Neural cell (in vitro differentiated cells): ENCODE measurements at regions not wholly inside any gene's neighbourhood (a gene's known extent, or its start where the extent isn't known, plus 50 kb on each side); places are given as distances from the start of the nearest gene placed in this dataset.

Experiments
- H2AFZ ChIP-seq: fragments of 200-600, 300-800 bp; sonication (generic), shearing (Covaris generic); 2 replicates; pipeline ENCODE4 v1.6.0; 2014; ENCODE audit warnings: low read depth, mild to moderate bottlenecking, antibody characterized with exemption, low read length, moderate library complexity
- H3F3A ChIP-seq: fragments of 200-600 bp; shearing (Covaris generic); 2 replicates; pipeline ENCODE4 v1.6.1; 2016; ENCODE audit warnings: mild to moderate bottlenecking, moderate library complexity, mixed read lengths, antibody characterized with exemption, low read length; ENCODE audit not compliant: insufficient read depth, poor library complexity, severe bottlenecking
- H3K27ac ChIP-seq: fragments of 200-600, 300-800 bp; sonication (generic), shearing (Covaris generic); 2 replicates; pipeline ENCODE4 v1.5.1; 2014; ENCODE audit warnings: mild to moderate bottlenecking, low read length, moderate library complexity
- H3K27me3 ChIP-seq: fragments of 300-800, 200-600 bp; sonication (generic), shearing (Covaris generic); 2 replicates; pipeline ENCODE4 v1.6.0; 2014; ENCODE audit warnings: mild to moderate bottlenecking, low read depth, low read length, moderate library complexity; ENCODE audit not compliant: insufficient read depth
- H3K36me3 ChIP-seq: fragments of 300-800, 200-600 bp; sonication (generic), shearing (Covaris generic); 2 replicates; pipeline ENCODE4 v1.5.1; 2014; ENCODE audit warnings: mild to moderate bottlenecking, antibody characterized with exemption, low read length, moderate library complexity; ENCODE audit not compliant: insufficient read depth
- H3K4me2 ChIP-seq: fragments of 300-800, 200-600 bp; sonication (generic), shearing (Covaris generic); 2 replicates; pipeline ENCODE4 v1.6.0; 2014; ENCODE audit warnings: mild to moderate bottlenecking, low read length
- H3K4me3 ChIP-seq: fragments of 300-800, 200-600 bp; sonication (generic), shearing (Covaris generic); 2 replicates; pipeline ENCODE4 v1.5.1; 2014; ENCODE audit warnings: mild to moderate bottlenecking, low read length, moderate library complexity
- H3K79me2 ChIP-seq: fragments of 200-600 bp; shearing (Covaris generic); replicated peaks from 2 replicates; pipeline ENCODE4 v1.6.0; 2014; ENCODE audit warnings: mild to moderate bottlenecking, low read length, moderate library complexity; ENCODE audit not compliant: insufficient read depth
- H3K9ac ChIP-seq: fragments of 300-800, 200-600 bp; sonication (generic), shearing (Covaris generic); 2 replicates; pipeline ENCODE4 v1.6.1; 2016; ENCODE audit warnings: mild to moderate bottlenecking, low read length, mixed read lengths
- H3K9me2 ChIP-seq: fragments of 200-600 bp; shearing (Covaris generic); 2 replicates; pipeline ENCODE4 v1.6.1; 2016; ENCODE audit warnings: mild to moderate bottlenecking, low read length, mixed read lengths; ENCODE audit not compliant: insufficient read depth
- H3K9me3 ChIP-seq: fragments of 200-600, 300-800 bp; sonication (generic), shearing (Covaris generic); 2 replicates; pipeline ENCODE4 v1.6.1; 2016; ENCODE audit warnings: mild to moderate bottlenecking, mixed run types, low read length, moderate library complexity, mixed read lengths
- H4K20me1 ChIP-seq: fragments of 200-600 bp; shearing (Covaris generic); 2 replicates; pipeline ENCODE4 v1.6.1; 2016; ENCODE audit warnings: mild to moderate bottlenecking, mixed run types; ENCODE audit not compliant: insufficient read depth
- EP300 ChIP-seq: fragments of 450-650 bp; conservative IDR thresholded peaks from 2 replicates; pipeline ENCODE4 v1.6.1; 2014; ENCODE audit warnings: antibody characterized with exemption, mild to moderate bottlenecking, moderate library complexity; ENCODE audit not compliant: poor library complexity, severe bottlenecking
- EZH2 ChIP-seq: fragments of 200-600, 300-800 bp; shearing (Covaris generic), sonication (generic); IDR thresholded peaks from 2 replicates; pipeline ENCODE4 v1.6.1; 2014; ENCODE audit warnings: antibody characterized with exemption, low read length, borderline replicate concordance, mild to moderate bottlenecking; ENCODE audit not compliant: insufficient read depth, poor library complexity, severe bottlenecking
- MXI1 ChIP-seq: fragments of 450-650 bp; conservative IDR thresholded peaks from 2 replicates; pipeline ENCODE4 v1.6.1; 2014; ENCODE audit warnings: antibody characterized with exemption, mild to moderate bottlenecking; ENCODE audit not compliant: poor library complexity, severe bottlenecking
- POLR2AphosphoS5 ChIP-seq: IDR thresholded peaks from 2 replicates; pipeline ENCODE4 v1.6.1; 2012
- RAD21 ChIP-seq: fragments of 450-650 bp; conservative IDR thresholded peaks from 2 replicates; pipeline ENCODE4 v1.6.1; 2014; ENCODE audit warnings: antibody characterized with exemption, mild to moderate bottlenecking, moderate library complexity
- SMC3 ChIP-seq: fragments of 450-650 bp; conservative IDR thresholded peaks from 2 replicates; pipeline ENCODE4 v1.6.1; 2014; ENCODE audit warnings: antibody characterized with exemption, mild to moderate bottlenecking, moderate library complexity; ENCODE audit not compliant: poor library complexity
- TAF1 ChIP-seq: IDR thresholded peaks from 2 replicates; pipeline ENCODE4 v1.6.1; 2012; ENCODE audit warnings: low read depth
- TF ChIP-seq, protein P1 (sequence below): fragments of 450-650 bp; IDR thresholded peaks from 2 replicates; pipeline ENCODE4 v1.5.1; 2014; ENCODE audit warnings: antibody characterized with exemption, mild to moderate bottlenecking, moderate library complexity; ENCODE audit not compliant: poor library complexity, severe bottlenecking
- TF ChIP-seq, protein P2 (sequence below): IDR thresholded peaks from 2 replicates; pipeline ENCODE4 v1.6.1; 2012; ENCODE audit warnings: borderline replicate concordance

- no peak for TF ChIP-seq SMC3
- no peak for TF ChIP-seq MXI1
- TF ChIP-seq TAF1 = no peak
- TF ChIP-seq RAD21 = no peak
- TF ChIP-seq POLR2AphosphoS5 = no peak
- no peak for TF ChIP-seq EZH2
- TF ChIP-seq, protein P1, sequence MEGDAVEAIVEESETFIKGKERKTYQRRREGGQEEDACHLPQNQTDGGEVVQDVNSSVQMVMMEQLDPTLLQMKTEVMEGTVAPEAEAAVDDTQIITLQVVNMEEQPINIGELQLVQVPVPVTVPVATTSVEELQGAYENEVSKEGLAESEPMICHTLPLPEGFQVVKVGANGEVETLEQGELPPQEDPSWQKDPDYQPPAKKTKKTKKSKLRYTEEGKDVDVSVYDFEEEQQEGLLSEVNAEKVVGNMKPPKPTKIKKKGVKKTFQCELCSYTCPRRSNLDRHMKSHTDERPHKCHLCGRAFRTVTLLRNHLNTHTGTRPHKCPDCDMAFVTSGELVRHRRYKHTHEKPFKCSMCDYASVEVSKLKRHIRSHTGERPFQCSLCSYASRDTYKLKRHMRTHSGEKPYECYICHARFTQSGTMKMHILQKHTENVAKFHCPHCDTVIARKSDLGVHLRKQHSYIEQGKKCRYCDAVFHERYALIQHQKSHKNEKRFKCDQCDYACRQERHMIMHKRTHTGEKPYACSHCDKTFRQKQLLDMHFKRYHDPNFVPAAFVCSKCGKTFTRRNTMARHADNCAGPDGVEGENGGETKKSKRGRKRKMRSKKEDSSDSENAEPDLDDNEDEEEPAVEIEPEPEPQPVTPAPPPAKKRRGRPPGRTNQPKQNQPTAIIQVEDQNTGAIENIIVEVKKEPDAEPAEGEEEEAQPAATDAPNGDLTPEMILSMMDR = no peak
- TF ChIP-seq, protein P2, sequence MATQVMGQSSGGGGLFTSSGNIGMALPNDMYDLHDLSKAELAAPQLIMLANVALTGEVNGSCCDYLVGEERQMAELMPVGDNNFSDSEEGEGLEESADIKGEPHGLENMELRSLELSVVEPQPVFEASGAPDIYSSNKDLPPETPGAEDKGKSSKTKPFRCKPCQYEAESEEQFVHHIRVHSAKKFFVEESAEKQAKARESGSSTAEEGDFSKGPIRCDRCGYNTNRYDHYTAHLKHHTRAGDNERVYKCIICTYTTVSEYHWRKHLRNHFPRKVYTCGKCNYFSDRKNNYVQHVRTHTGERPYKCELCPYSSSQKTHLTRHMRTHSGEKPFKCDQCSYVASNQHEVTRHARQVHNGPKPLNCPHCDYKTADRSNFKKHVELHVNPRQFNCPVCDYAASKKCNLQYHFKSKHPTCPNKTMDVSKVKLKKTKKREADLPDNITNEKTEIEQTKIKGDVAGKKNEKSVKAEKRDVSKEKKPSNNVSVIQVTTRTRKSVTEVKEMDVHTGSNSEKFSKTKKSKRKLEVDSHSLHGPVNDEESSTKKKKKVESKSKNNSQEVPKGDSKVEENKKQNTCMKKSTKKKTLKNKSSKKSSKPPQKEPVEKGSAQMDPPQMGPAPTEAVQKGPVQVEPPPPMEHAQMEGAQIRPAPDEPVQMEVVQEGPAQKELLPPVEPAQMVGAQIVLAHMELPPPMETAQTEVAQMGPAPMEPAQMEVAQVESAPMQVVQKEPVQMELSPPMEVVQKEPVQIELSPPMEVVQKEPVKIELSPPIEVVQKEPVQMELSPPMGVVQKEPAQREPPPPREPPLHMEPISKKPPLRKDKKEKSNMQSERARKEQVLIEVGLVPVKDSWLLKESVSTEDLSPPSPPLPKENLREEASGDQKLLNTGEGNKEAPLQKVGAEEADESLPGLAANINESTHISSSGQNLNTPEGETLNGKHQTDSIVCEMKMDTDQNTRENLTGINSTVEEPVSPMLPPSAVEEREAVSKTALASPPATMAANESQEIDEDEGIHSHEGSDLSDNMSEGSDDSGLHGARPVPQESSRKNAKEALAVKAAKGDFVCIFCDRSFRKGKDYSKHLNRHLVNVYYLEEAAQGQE = no peak
- no peak for TF ChIP-seq EP300
- no peaks in the 10 kb centered on the region for H3K27me3 ChIP-seq
- no peak overlapping the region for H3K9ac ChIP-seq
- H4K20me1 ChIP-seq = no peaks in the 10 kb centered on the region
- no peaks in the 10 kb centered on the region for H3K9me3 ChIP-seq
- no peak overlapping the region for H2AFZ ChIP-seq
- no peaks in the 10 kb centered on the region for H3K79me2 ChIP-seq
- no peaks in the 10 kb centered on the region for H3K9me2 ChIP-seq
- H3K4me3 ChIP-seq = no peak overlapping the region
- no peak overlapping the region for H3K4me2 ChIP-seq
- H3K36me3 ChIP-seq = no peaks in the 10 kb centered on the region
- no peak overlapping the region for H3K27ac ChIP-seq
- H3F3A ChIP-seq = no peaks in the 10 kb centered on the region
Observed at GRCh38 chr7:34451183-34451582, 206.8 kb upstream of the NPSR1 start.

DNA sequence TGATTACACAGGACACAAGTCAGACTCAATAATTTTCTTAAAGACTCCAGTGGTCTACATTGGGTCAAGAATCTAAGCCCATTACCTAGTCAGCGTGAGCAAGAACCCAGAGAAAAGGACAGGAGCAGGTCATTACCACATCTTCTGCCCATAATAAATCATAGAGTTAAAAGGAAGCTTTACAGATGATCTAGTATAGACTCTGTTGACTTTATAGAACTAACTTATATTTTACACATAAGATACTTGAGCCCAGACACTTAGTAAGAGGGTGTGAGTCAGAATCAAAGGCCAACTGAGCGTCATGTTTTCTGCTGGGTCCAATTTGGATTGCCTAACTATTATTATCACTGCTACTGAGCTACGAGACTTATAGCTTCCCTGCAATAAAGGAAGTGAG is 206.1 kb upstream of the NPSR1 start:
- no peak overlapping the region for H3K4me2 ChIP-seq
- TF ChIP-seq TAF1 (no peak), RAD21 (no peak), SMC3 (no peak), POLR2AphosphoS5 (no peak), MXI1 (no peak), EZH2 (no peak), EP300 (no peak)
- TF ChIP-seq, protein P1 = no peak
- TF ChIP-seq, protein P2 = no peak
- no peaks in the 10 kb centered on the region for H3K79me2 ChIP-seq
- no peaks in the 10 kb centered on the region for H4K20me1 ChIP-seq
- H3K9ac ChIP-seq = no peak overlapping the region
- no peak overlapping the region for H3K27ac ChIP-seq
- H3K36me3 ChIP-seq = no peaks in the 10 kb centered on the region
- H3K4me3 ChIP-seq = no peak overlapping the region
- H3F3A ChIP-seq = no peaks in the 10 kb centered on the region
- H3K9me3 ChIP-seq = no peaks in the 10 kb centered on the region
- H3K9me2 ChIP-seq = no peaks in the 10 kb centered on the region
- H2AFZ ChIP-seq = no peak overlapping the region
- H3K27me3 ChIP-seq = no peaks in the 10 kb centered on the region
